HepG2 (cell line): ENCODE measurements at regions not wholly inside any gene's neighbourhood (a gene's known extent, or its start where the extent isn't known, plus 50 kb on each side); places are given as distances from the start of the nearest gene placed in this dataset.

Source experiments
- ATAC-seq: fragments of 200-7000 bp; cut with Tn5 transposase; 3 replicates; pipeline ENCODE4 v1.9.1; 2020; ENCODE audit warnings: mild to moderate bottlenecking, moderate library complexity
- BruUV-seq: library from RNA; stranded (reverse); fragments of 400-500 nt; replicated peaks from 2 replicates; lab custom pipeline; 2021; lab: Mats Ljungman, UMichigan
- CTCF ChIA-PET: fragments of 300-600 bp; formaldehyde crosslinking; extraction: SDS; loops from one replicate; lab custom pipeline; 2021; ENCODE audit warnings: low total read pairs, inconsistent platforms, low intra/inter-chr PET ratio; lab: Yijun Ruan, JAX
- POLR2A ChIA-PET: fragments of 350-600 bp; sonication (Branson Sonifier 250); formaldehyde crosslinking; loops from one replicate; lab custom pipeline; 2020; ENCODE audit warnings: antibody characterized with exemption, inconsistent platforms; lab: Yijun Ruan, JAX
- DNase-seq: peaks from one replicate; pipeline ENCODE4 v3.0.0-alpha.2; 2015; ENCODE audit warnings: low spot score
- FAIRE-seq: peaks from 3 replicates; lab custom pipeline; 2011; peaks lifted over from hg19 to GRCh38; lab: Jason Lieb, UNC
- H2AFZ ChIP-seq: one replicate; pipeline ENCODE4 v1.6.1; 2011; ENCODE audit warnings: low read length, inconsistent platforms
- H3K27ac ChIP-seq: fragments of 300-600 bp; 3 replicates; pipeline ENCODE4 v1.8.0; 2011; ENCODE audit warnings: mixed run types, mild to moderate bottlenecking, mixed read lengths, low read length, inconsistent platforms; ENCODE audit not compliant: insufficient read depth; ENCODE audit errors: extremely low read length
- H3K27me3 ChIP-seq, 2 experiments: fragments of 200-600 bp in 1 of 2; 2 replicates in 1 of 2; 3 replicates in 1 of 2; pipeline versions ENCODE4 v1.6.0 to v1.8.0; 2011; ENCODE audit warnings: low read length in 2 of 2, mild to moderate bottlenecking in 2 of 2, moderate library complexity in 2 of 2, inconsistent platforms in 1 of 2; ENCODE audit not compliant: insufficient read depth in 2 of 2, control insufficient read depth in 1 of 2
- H3K36me3 ChIP-seq, 2 experiments: fragments of 200-600 bp in 1 of 2; replicated peaks in 1 of 2; 2 replicates in 1 of 2; 3 replicates in 1 of 2; pipeline versions ENCODE4 v1.5.1 to v1.8.0; 2011; ENCODE audit warnings: low read length in 2 of 2, inconsistent platforms in 1 of 2; ENCODE audit not compliant: insufficient read depth in 2 of 2, control insufficient read depth in 1 of 2
- H3K4me1 ChIP-seq: 2 replicates; pipeline ENCODE4 v1.5.1; 2012; ENCODE audit warnings: low read length, inconsistent platforms; ENCODE audit not compliant: insufficient read depth
- H3K4me2 ChIP-seq: 2 replicates; pipeline ENCODE4 v1.6.0; 2011; ENCODE audit warnings: low read depth, low read length, inconsistent platforms
- H3K4me3 ChIP-seq, 3 experiments: fragments of 200-600 bp in 1 of 3; sonication (generic), shearing (Covaris generic) in 1 of 3; replicated peaks in 1 of 3; 2 replicates each; pipeline ENCODE4 v1.5.1; 2011 to 2016; ENCODE audit warnings: low read length in 3 of 3, inconsistent platforms in 2 of 3, low read depth in 2 of 3, mild to moderate bottlenecking in 2 of 3, control low read depth in 1 of 3, mixed read lengths in 1 of 3; ENCODE audit not compliant: insufficient read depth in 1 of 3
- H3K79me2 ChIP-seq: one replicate; pipeline ENCODE4 v1.6.1; 2011; ENCODE audit warnings: low read length, inconsistent platforms; ENCODE audit not compliant: insufficient read depth
- H3K9ac ChIP-seq: 2 replicates; pipeline ENCODE4 v1.6.0; 2011; ENCODE audit warnings: mild to moderate bottlenecking, low read depth, low read length, inconsistent platforms; ENCODE audit not compliant: insufficient read depth
- H3K9me3 ChIP-seq: 2 replicates; pipeline ENCODE4 v1.5.1; 2012; ENCODE audit warnings: mild to moderate bottlenecking, low read length
- H4K20me1 ChIP-seq: 2 replicates; pipeline ENCODE4 v1.6.0; 2011; ENCODE audit warnings: inconsistent platforms, mild to moderate bottlenecking, low read length, moderate library complexity; ENCODE audit not compliant: insufficient read depth
- CBX1 ChIP-seq: IDR thresholded peaks from one replicate; pipeline ENCODE4 v1.6.1; 2016; ENCODE audit warnings: antibody characterized with exemption, low read depth
- CEBPG ChIP-seq: IDR thresholded peaks from 2 replicates; pipeline ENCODE4 v1.6.1; 2016
- DNMT1 ChIP-seq: sonication (generic); formaldehyde crosslinking; IDR thresholded peaks from 2 replicates; pipeline ENCODE4 v1.5.1; 2020; ENCODE audit warnings: mild to moderate bottlenecking, missing genetic modification reagents
- HMG20A ChIP-seq: IDR thresholded peaks from 2 replicates; pipeline ENCODE4 v1.6.1; 2016; ENCODE audit warnings: borderline replicate concordance
- MED8 ChIP-seq: sonication (generic); formaldehyde crosslinking; IDR thresholded peaks from 2 replicates; pipeline ENCODE4 v1.8.1; 2023; ENCODE audit warnings: mild to moderate bottlenecking, missing genetic modification reagents; ENCODE audit not compliant: insufficient replicate concordance
- NCOA1 ChIP-seq: sonication (generic); formaldehyde crosslinking; IDR thresholded peaks from 2 replicates; pipeline ENCODE4 v1.9.0; 2021; ENCODE audit warnings: missing genetic modification reagents
- RXRB ChIP-seq: IDR thresholded peaks from 2 replicates; pipeline ENCODE4 v1.6.1; 2016; ENCODE audit warnings: borderline replicate concordance, missing genetic modification reagents, missing compliant biosample characterization
- SUZ12 ChIP-seq: fragments of 150-350 bp; IDR thresholded peaks from 2 replicates; pipeline ENCODE4 v1.6.1; 2014; ENCODE audit warnings: low read depth, low read length
- TCF7L2 ChIP-seq: IDR thresholded peaks from 2 replicates; pipeline ENCODE4 v1.6.1; 2011; ENCODE audit warnings: mild to moderate bottlenecking, low read depth, low read length, moderate library complexity
- ZFP90 ChIP-seq: sonication (generic); formaldehyde crosslinking; IDR thresholded peaks from 2 replicates; pipeline ENCODE4 v1.8.0; 2022; ENCODE audit warnings: missing genetic modification reagents, mild to moderate bottlenecking, inconsistent platforms, borderline replicate concordance
- ZNF138 ChIP-seq: sonication (generic); formaldehyde crosslinking; IDR thresholded peaks from 2 replicates; pipeline ENCODE4 v1.5.0; 2020; ENCODE audit warnings: mild to moderate bottlenecking, low read depth, missing genetic modification reagents
- ZNF20 ChIP-seq: sonication (generic); formaldehyde crosslinking; IDR thresholded peaks from 2 replicates; pipeline ENCODE4 v1.4.0; 2020; ENCODE audit warnings: mild to moderate bottlenecking, moderate library complexity, missing genetic modification reagents
- ZNF713 ChIP-seq: sonication (generic); formaldehyde crosslinking; IDR thresholded peaks from 2 replicates; pipeline ENCODE4 v1.4.0; 2020; ENCODE audit warnings: mild to moderate bottlenecking, missing genetic modification reagents
- WGBS: methylation state at CpG from one replicate; pipeline ENCODE4 v1.1.6; 2017; ENCODE audit warnings: low lambda C conversion rate; 5-methylcytosine and 5-hydroxymethylcytosine counted together
- in situ Hi-C: cut with HindIII; loops from 2 replicates; pipeline ENCODE4 v1.10.0; 2017; ENCODE audit warnings: low pct_unique_long_range_greater_than_20kb; ENCODE audit not compliant: extremely low pct_ligation_motif_present
- intact Hi-C: fragments of 100-400 bp; cut with micrococcal nuclease; formaldehyde crosslinking; loops from one replicate; pipeline ENCODE4 v1.10.0; 2022; ENCODE audit not compliant: unreplicated experiment
- TF ChIP-seq, protein P1 (sequence below): sonication (generic); formaldehyde crosslinking; IDR thresholded peaks from 2 replicates; pipeline ENCODE4 v1.8.0; 2022; ENCODE audit warnings: missing genetic modification reagents, mild to moderate bottlenecking, moderate library complexity, borderline replicate concordance
- TF ChIP-seq, protein P2 (sequence below): sonication (generic); formaldehyde crosslinking; IDR thresholded peaks from 2 replicates; pipeline ENCODE4 v1.4.0; 2020; ENCODE audit warnings: mild to moderate bottlenecking, missing genetic modification reagents
- TF ChIP-seq, protein P3 (sequence below): sonication (generic); formaldehyde crosslinking; IDR thresholded peaks from 2 replicates; pipeline ENCODE4 v1.4.0; 2020; ENCODE audit warnings: mild to moderate bottlenecking, missing genetic modification reagents

DNA sequence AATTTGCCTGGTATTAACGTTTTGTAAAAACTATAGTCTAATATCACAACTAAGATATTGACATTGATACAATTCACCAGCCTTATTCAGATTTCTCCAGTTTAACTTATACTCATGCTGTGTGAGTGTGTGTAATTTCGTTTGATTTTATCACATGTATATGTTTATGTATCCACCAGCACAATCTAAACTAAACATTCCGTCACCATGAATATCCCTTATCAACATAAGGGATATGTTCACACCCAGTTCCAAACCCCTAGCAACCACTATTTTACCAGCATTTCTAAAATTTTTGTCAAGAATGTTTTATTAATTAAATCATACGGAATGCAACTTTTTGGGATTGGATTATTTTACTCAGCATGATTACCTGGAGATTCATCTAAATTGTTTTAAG is 450.3 kb downstream of the FBXO15 start:
- BruUV-seq, result no TSS peak

More for the DNA sequence above, 450.3 kb downstream of the FBXO15 start:
- no peaks in the 10 kb centered on the region for H4K20me1 ChIP-seq
- DNase-seq, result no peak
- intact Hi-C loops (no loop called here), in situ Hi-C loops (no loop called here)
- no peak for FAIRE-seq
- ChIA-PET POLR2A (no interaction called here), CTCF (no interaction called here)
- H2AFZ ChIP-seq, result no peak overlapping the region
- 0% methylated on average over 4 of the region's 4 CpGs for WGBS
- H3K36me3 ChIP-seq, result no peaks in the 10 kb centered on the region
- no peaks in the 10 kb centered on the region for H3K4me1 ChIP-seq
- no peak overlapping the region for H3K4me3 ChIP-seq
- no peak overlapping the region for H3K4me2 ChIP-seq
- no peak for ATAC-seq
- TF ChIP-seq TCF7L2, result no peak
- TF ChIP-seq ZNF713, result no peak
- TF ChIP-seq HMG20A (CRISPR knock-in tag), result no peak
- TF ChIP-seq, protein P1, sequence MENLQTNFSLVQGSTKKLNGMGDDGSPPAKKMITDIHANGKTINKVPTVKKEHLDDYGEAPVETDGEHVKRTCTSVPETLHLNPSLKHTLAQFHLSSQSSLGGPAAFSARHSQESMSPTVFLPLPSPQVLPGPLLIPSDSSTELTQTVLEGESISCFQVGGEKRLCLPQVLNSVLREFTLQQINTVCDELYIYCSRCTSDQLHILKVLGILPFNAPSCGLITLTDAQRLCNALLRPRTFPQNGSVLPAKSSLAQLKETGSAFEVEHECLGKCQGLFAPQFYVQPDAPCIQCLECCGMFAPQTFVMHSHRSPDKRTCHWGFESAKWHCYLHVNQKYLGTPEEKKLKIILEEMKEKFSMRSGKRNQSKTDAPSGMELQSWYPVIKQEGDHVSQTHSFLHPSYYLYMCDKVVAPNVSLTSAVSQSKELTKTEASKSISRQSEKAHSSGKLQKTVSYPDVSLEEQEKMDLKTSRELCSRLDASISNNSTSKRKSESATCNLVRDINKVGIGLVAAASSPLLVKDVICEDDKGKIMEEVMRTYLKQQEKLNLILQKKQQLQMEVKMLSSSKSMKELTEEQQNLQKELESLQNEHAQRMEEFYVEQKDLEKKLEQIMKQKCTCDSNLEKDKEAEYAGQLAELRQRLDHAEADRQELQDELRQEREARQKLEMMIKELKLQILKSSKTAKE (CRISPR knock-in tag), result no peak
- TF ChIP-seq SUZ12, result no peak
- TF ChIP-seq ZNF20 (CRISPR knock-in tag), result no peak
- TF ChIP-seq ZNF138 (CRISPR knock-in tag), result no peak
- TF ChIP-seq NCOA1 (CRISPR knock-in tag), result no peak
- TF ChIP-seq ZFP90 (CRISPR knock-in tag), result no peak
- TF ChIP-seq MED8, result no peak
- TF ChIP-seq CBX1, result no peak
- TF ChIP-seq CEBPG (CRISPR knock-in tag), result no peak
- TF ChIP-seq, protein P2, sequence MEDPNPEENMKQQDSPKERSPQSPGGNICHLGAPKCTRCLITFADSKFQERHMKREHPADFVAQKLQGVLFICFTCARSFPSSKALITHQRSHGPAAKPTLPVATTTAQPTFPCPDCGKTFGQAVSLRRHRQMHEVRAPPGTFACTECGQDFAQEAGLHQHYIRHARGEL (CRISPR knock-in tag), result no peak
- TF ChIP-seq DNMT1 (CRISPR knock-in tag), result no peak
- TF ChIP-seq RXRB (CRISPR knock-in tag), result no peak
- TF ChIP-seq, protein P3, sequence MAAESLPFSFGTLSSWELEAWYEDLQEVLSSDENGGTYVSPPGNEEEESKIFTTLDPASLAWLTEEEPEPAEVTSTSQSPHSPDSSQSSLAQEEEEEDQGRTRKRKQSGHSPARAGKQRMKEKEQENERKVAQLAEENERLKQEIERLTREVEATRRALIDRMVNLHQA (CRISPR knock-in tag), result no peak
- no peak overlapping the region for H3K9ac ChIP-seq
- H3K79me2 ChIP-seq, result no peaks in the 10 kb centered on the region
- no peak overlapping the region for H3K27ac ChIP-seq
- no peaks in the 10 kb centered on the region for H3K9me3 ChIP-seq
- no peaks in the 10 kb centered on the region; a peak in 2 of 5 replicates for H3K27me3 ChIP-seq
